T-helper 2 cell treated with Interferon-gamma antibody and Interleukin-4, amounts not matched to agents 100 ng/mL and 5 ng/mL, for 36 hours (primary cell): ENCODE measurements at regions not wholly inside any gene's neighbourhood (a gene's known extent, or its start where the extent isn't known, plus 50 kb on each side); places are given as distances from the start of the nearest gene placed in this dataset.
"Not testable (repeated sequence)": the region's sequence is repeated elsewhere in the genome, so short reads cannot be mapped to it uniquely, and the experiment has no call there.

Source experiments
- intact Hi-C: fragments of 100-400 bp; cut with micrococcal nuclease; formaldehyde crosslinking; loops from one replicate; pipeline ENCODE4 v1.15.1; 2023

DNA sequence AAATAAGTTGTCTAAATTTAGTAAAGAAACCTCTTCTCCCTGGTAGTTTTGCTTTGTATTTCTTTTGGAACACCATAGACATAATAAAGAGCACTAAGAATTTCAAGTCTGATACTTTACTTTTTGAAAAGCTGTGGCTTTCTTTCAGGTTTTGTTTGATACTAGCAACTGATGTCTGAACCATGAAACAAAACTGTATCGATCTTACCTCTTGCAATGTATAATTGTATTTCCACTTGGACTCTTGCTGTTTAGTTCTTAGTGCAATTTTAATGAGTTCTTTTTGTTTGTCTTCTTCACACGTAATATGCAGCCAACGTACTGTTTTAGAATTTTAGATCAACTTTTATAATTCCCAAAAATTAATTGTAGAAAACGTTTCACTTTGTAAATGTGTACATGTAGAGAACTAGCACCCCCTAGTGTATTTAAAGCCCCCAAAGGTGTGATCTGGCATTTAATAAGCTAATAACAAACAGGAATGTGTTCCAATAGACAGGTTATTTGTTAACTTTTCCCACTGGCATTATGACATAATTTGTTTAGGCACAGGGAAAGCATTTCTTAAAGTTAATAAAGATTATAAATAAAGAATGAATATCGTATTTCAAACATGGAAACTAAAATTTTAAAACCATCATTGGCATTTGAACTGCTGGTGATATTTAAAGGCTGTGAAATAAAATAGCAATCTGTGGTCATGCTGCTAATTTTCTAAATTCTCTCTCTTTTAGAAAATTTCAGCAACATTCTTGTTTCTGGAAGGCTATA, 289.1 kb upstream of the DNAJC19 start:
- intact Hi-C loops, result loop anchor here (10.0 kb wide), 1 partner anchor 634 kb away; no protein-coding TSS in a partner anchor

DNA sequence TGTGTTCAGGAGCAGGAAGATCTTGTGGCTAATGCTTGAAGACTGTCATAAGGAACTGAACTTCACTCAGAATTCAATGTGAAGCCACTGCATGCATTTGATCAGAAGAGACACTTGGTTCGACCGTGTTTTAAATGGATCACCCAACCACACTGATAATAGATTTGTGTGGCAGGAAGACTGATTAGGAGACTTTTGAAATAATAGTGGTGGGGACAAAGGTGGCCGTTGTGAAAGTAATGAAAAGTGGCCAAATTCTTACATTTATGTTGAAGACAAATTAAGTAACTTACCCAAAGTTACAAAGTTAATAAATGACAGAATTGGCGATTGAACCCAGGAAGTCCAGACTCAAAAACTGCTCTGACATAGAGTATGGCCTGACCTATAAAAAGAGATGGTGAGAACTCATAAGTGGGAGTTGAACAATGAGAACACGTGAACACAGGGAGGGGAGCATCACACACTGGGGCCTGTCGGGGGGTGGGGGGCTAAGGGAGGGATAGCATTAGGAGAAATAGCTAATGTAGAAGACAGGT, 286.9 kb upstream of the DNAJC19 start:
- intact Hi-C loops, result loop anchor here (10.0 kb wide), 1 partner anchor 632 kb away; no protein-coding TSS in a partner anchor

DNA sequence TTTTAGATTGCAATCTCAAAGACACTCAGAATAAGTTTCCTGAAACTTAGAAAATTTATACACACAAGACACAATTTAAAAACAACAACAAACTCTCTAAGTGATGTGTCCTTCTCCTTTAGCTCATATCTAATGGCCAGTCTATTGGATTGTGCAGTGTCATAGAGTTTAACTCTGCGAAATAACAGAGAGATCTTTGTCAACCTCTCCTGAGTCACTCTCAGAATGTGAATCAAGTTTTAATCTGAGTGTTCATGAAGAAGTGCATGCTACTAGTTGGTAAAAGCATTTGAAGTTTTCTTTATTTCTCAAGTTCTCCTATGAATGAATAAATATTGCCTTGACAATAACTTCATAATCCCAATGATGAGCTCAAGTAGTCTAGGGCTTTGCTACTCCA, 284.5 kb upstream of the DNAJC19 start:
- intact Hi-C loops, result loop anchor here (10.0 kb wide), 1 partner anchor 629 kb away; no protein-coding TSS in a partner anchor

DNA sequence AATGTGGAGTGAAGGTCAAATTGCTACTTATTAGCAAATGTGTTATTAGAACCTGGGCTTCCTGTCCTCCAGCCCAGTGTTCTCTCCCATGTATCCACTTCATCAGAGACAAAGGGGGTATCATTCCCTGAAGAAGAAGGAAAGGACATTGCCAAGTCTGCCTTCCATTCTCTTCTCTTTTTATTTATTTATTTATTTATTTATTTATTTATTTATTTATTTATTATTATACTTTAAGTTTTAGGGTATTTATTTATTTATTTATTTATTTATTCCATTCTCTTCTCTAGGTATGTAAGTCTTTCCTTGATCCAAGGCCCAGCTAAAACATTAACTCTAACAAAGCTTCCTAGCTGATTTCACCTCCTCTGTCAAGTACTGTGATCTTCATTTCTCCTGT, 277.8 kb upstream of the DNAJC19 start:
- intact Hi-C loops, result no loop called here

DNA sequence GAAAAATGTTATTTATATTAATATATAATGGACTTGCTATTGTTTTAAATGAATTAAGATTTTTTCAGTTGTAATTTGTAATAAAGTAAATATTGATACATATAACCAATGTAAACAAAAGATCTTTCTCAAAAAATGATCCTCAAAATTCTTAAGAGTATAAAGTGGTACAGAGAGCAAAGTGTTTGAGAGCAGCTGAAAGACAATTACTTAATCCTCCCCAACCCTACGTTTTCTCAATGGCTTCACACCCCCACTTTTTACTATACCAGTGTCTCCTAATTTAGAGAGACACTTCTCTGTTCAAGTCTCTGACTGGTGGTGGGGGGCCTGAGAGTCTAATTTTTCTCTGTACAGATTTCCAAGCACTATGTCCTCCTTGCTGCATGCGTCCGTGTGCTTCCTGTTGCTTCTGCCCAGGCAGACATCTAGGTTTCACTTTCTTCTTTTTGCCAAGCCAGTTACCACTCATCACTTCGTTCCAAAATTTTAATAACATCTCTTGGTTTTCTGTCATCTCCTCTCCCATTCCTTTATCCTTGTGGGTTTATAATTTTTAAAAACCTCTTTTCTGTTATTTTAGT, 276.3 kb upstream of the DNAJC19 start:
- intact Hi-C loops, result no loop called here

DNA sequence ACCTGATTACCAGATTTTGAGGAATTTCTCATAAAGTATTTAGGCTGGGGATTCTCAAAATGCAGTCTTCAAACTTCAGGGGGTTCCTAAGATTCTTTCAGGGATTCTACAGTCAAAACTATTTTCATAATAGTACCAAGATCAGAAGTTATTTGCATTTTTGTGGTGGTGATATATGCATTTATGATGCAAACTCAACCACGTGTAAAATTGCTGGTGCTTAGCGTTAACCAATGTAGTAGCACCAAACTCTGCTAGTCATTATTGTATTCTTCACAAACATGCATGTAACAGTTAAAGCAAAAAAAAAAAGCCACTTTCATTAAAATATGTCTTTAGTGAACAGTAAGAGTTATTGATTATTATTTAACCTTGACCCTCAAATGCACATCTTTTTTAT, 274.9 kb upstream of the DNAJC19 start:
- intact Hi-C loops, result no loop called here

DNA sequence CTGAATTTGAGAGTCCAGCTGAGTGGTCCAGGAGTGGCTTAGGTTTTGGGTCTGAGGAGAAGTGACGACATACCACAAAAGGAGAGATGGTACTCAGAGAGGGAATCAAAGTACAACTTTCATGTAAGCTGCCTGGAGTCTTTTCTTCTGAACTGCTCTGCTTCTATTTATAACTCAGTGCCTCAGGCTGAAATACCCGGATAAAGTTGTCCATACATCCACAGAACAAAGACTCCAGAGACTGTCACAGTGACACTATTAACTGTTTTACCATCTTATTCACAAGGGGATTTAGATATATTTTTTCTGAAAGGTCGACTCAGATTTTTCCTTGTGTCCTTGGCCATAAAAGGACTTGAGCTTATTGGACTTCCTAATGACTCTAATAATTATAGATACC, 264.3 kb upstream of the DNAJC19 start:
- intact Hi-C loops, result no loop called here

DNA sequence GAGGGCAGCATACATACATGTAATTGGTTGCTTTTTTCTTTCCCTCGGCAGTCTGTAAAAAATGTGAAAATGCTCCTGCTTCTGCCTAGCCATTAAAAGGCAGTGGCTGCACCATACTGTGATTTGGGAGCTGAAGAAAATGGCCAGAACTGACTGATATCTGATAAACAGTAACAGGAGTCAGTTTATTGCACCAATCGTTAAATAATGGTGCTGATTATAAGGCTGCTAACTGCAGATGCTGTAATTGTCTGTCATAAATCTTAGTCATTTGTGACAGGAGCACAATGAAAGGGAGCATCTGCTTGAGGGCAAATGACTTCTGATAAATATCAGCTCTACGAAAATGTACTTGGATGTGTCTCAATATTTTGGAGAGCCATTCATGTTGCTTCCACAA, 263.1 kb upstream of the DNAJC19 start:
- intact Hi-C loops, result no loop called here

DNA sequence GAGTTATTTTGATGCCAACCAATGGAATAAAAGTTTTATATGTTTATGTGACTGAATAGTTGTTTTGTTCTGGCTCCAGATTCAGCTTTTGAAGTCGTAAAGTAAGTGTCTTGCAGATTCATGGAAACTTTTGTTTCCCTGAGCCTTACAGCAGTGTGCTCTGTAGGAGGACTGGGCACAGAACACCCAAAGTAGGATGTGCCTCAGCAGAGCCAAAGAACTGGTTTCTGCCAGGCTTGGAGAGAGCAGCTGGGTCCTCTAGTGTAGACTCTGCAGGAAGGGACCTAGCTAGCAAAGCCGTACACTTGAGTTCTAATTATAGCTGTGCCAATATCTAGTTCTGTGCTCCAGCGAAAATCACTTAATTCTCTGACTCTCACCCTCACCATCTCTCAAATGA, 261.2 kb upstream of the DNAJC19 start:
- intact Hi-C loops, result no loop called here

DNA sequence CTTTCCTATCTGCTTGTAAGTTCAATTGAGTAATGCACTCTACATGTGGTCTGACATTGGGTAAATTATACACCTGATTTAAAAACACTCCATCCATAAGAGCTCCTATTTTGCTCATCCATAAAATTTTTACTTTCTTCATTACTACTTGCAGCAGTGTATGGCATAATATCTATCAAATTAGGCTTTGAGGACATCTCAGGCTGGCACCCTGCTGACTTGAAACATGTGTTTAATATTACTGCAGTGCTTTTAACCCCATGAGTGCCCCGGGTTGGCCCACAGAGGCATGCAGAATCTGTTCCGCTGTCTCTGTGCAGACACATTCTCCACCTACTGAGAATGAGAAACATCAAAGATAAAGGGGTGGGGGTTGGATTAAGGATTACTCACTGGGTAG, 249.9 kb upstream of the DNAJC19 start:
- intact Hi-C loops, result no loop called here

DNA sequence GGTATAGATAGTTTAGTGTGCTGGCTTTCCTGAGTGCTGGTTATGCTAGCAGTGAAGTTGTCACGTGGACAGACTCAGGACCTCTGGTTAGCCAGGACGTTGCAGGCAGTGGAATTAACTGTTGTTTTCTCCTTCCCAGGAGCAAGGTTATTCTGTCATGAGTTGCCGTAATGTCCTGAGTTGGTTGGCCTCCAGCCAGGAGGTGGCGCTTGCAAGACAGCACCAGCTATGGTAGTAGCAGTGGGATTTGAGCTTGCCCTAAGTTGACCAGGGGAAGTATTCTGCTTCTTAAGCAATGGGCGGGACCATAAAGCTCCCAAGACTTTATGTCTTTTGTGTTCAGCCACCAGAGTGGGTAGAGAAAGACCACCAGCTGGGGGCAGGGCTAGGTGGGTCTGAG, 240.7 kb upstream of the DNAJC19 start:
- intact Hi-C loops, result no loop called here

DNA sequence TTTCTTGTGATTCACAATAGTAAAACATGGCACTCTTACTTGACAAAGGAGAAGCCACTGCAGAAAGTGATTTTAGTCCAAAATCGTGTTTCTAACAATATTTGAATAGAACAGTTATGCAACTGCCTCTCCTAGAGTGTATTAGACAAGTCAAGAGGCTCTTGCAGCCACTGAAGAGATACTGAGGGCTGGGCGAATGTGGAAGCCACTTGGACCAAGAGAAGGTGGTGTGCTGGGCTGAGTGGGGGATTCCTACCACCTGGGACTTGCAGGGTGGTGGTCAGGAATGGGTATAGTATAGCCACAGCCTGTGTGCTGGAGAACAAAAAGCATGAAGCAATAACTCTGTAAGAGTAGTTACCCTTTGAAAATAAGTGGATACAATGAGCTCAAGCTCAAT, 223.8 kb upstream of the DNAJC19 start:
- intact Hi-C loops, result loop anchor here (5.0 kb wide), 1 partner anchor 1469 kb away; no protein-coding TSS in a partner anchor

DNA sequence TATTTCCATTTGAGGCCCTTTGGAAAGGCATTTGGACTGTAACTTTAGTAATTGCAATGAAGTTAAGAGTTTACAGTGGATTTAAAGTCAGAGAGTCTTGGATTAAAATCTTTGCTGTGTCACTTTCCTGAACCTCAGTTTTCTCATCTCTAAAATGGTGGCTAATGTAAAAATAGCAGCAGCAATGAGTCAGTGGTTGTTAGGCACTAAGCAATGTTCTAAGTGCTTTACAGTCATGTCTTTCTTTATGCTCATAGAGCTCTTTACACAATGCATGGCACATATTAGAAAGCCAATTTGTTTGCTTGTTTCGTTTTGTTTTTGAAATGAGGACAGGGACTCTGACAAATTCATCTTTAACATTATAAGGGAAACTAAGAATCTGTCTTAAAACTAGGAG, 222.7 kb upstream of the DNAJC19 start:
- intact Hi-C loops, result loop anchor here (5.0 kb wide), 1 partner anchor 1470 kb away; no protein-coding TSS in a partner anchor

DNA sequence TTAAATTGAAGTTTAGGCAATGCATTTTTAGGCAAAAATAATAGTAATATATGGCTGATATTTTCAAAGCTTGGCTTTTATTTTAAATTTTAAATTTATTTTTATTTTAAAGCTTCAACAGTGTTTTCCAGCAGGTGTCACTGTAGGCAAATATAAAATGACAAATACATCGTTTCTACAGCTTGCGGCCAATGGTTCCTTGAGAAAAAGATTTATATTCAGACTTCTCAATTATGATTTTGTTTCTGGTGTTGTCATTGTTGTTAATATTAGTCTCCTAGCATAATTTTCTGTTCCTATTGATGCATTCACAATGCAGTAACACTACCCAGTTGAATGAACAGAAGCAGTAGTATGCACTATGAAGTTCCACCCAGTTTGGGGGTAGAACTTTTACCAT, 220.7 kb upstream of the DNAJC19 start:
- intact Hi-C loops, result loop anchor here (5.0 kb wide), 1 partner anchor 1472 kb away; no protein-coding TSS in a partner anchor

DNA sequence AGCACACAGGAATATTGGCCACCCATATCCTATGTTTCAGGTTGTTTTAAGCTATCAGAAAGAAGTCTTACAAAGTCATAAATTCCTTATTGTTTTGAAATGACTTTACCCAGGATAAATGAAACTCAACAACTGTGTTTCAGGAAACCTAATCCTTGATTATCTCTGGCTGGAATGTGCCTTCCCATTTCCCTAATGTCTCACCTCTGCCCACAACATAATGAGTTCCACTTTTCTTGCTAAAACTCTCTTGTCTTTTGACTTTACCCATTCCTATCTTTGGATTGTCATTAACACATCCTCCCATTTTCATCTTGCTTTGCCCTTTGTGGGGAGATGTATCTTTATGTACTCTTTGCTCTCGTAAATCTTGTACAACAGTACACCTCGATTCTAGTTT, 200.0 kb upstream of the DNAJC19 start:
- intact Hi-C loops, result no loop called here

DNA sequence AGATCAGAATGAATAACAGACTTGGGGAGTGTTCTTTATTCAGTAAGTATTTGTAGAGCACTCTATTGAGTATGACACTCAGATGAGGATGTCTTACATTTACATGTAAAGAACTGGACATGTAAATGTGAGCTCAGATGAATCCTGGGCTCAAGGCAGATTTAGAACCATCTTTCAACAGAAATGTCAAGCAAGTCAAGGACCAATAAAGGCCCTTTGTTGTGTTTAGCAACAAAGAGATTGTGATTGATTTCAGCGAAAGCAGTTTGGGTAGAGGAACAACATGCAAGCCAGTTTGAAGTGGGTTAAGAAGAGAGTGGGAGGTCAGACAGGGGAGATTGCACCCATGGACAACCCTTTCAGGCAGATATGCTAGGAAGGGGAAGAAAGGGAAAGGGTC, 194.2 kb upstream of the DNAJC19 start:
- intact Hi-C loops, result no loop called here

DNA sequence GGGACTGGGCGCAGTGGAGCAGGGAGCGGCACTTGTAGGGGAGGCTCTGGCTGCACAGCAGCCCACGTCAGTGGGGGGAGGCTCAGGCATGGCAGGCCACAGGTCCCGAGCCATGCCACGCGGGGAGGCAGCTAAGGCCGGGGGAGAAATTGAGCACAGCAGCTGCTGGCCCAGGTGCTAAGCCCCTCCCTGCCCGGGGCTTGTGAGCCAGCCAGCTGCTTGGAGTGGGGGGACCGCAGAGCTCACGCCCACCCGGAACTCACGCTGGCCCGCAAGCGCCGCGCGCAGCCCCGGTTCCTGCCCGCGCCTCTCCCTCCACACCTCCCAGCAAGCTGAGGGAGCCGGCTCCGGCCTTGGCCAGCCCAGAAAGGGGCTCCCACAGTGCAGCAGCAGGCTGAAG, 193.5 kb upstream of the DNAJC19 start:
- intact Hi-C loops, result not testable (repeated sequence)

DNA sequence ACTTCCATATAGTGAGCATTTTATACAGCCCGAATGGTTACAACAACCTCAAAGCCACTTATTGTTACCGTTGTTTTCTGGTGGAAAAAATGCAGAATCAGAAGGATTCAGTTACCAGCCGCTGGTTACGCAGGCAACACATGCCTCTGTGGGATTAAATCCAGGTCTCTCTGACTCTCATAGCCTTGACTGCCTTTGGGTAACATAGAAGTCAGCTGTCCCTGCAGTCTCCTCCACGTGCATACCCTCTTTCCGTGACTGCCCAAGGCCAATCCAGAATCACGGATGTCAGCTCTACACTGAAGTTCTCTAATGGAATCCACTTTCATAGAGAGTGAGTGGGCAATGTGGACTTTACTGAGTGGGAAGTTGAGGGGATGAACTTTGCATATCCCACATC, 189.5 kb upstream of the DNAJC19 start:
- intact Hi-C loops, result loop anchor here (10.0 kb wide), 1 partner anchor 374 kb away; no protein-coding TSS in a partner anchor

DNA sequence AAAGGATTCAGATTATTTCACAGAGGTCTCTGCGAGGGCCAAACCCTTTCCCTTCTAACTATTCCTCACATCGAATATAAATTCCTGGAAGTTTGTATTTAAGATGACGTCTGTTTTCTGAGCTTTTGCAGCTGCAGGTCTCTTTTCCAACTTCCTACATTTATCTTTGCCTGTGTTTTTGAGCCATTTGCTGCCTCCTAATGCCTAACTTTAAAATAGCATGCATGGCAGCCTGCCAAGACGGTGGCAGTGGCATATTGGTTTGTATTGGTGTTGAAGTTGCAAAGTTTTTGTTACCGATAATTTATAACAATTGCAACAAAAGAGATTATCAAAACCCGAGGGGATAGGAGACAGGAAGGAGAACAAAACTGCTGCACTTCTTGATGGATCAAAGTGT, 187.1 kb upstream of the DNAJC19 start:
- intact Hi-C loops, result loop anchor here (10.0 kb wide), 1 partner anchor 372 kb away; no protein-coding TSS in a partner anchor

DNA sequence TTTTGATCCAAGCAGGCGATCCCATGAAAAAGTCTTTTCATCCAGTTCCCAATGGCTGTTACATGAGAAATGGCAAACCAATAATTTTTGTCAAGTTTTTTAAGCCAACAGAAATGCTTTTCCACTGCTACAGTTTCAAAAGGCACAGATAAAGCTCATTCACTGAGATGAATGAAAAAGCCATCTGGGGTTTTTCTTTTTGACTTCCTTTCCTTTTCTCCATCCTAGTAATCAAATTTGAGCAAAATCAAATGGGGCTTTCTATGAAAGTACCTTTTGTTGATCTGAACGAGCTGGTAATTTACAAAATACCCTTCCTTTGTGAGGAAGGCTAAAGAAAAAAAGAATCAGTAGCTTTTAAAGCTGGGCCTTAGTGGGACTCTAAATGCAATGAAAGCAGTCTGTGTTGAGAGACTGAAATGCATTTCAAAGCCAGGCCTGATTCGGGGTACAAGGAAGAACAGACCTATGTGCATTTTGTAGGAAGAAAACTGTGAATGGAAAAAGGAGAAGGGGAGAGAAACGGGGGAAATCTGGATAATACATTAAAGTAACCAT, 185.2 kb upstream of the DNAJC19 start:
- intact Hi-C loops, result loop anchor here (10.0 kb wide), 1 partner anchor 370 kb away; no protein-coding TSS in a partner anchor

DNA sequence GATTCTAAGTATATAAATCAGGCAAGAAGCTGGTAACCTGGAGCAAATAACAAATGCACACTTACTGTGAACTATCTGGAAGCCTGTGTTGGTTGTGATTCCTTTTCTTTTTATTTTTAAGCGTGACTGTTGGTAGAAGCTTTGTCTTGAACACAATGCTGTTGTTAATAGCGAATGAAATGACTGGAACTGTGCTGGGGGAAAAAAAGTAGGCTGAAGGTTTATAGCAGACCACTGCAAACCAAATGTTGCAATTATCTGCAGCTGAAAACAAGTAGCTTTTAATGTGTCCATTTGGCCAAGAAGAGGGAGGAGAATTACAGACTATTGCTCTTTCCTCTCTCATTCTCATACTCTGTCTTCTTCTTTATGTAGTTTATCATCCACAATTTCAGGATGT, 184.5 kb upstream of the DNAJC19 start:
- intact Hi-C loops, result loop anchor here (10.0 kb wide), 1 partner anchor 369 kb away; no protein-coding TSS in a partner anchor

DNA sequence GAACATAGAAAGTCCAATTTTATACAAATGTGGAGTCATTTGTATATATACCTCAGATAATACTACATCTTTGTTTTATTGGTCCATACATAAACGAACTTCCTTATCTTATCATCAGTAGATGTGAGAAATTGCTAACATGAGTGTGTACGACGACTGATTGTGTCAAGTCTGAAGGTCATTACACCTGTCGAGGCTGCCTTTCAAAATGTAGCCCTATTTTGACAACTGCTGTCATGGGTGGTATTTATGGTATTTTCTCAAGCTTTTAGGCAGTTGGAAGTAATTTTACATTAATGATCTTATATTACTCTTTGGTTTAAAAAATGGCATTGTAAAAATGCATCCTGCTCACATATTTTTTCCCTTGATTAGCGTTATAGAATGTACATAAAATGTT, 183.7 kb upstream of the DNAJC19 start:
- intact Hi-C loops, result loop anchor here (10.0 kb wide), 1 partner anchor 368 kb away; no protein-coding TSS in a partner anchor
